K562 (cell line): ENCODE measurements at regions not wholly inside any gene's neighbourhood (a gene's known extent, or its start where the extent isn't known, plus 50 kb on each side); places are given as distances from the start of the nearest gene placed in this dataset.

Experiments used
- ATAC-seq: fragments of 200-7000 bp; cut with Tn5 transposase; 3 replicates; pipeline ENCODE4 v1.9.1; 2020; ENCODE audit warnings: moderate library complexity
- BruUV-seq: library from RNA; stranded (reverse); fragments of 400-500 nt; replicated peaks from 2 replicates; lab custom pipeline; 2021; lab: Mats Ljungman, UMichigan
- CTCF ChIA-PET: fragments of 300-600 bp; formaldehyde crosslinking; extraction: SDS; loops from one replicate; lab custom pipeline; 2021; ENCODE audit warnings: low intra/inter-chr PET ratio; lab: Yijun Ruan, JAX
- POLR2A ChIA-PET: fragments of 300-600, 350-650 bp; sonication (Branson Sonifier 250); formaldehyde crosslinking; extraction: SDS; loops from one replicate; lab custom pipeline; 2021; ENCODE audit warnings: antibody characterized with exemption, inconsistent platforms; lab: Yijun Ruan, JAX
- DNase-seq, 4 experiments: peaks; one replicate each; pipeline versions ENCODE4 v3.0.0 to v3.0.0-alpha.2; 2011 to 2018; ENCODE audit warnings: low spot score in 3 of 4, mixed read lengths in 3 of 4; ENCODE audit errors: extremely low read depth in 1 of 4
- FAIRE-seq: peaks from 2 replicates; lab custom pipeline; 2011; peaks lifted over from hg19 to GRCh38; lab: Jason Lieb, UNC
- H2AFZ ChIP-seq: 2 replicates; pipeline ENCODE4 v1.6.0; 2011; ENCODE audit warnings: low read depth, low read length, control low read depth, inconsistent platforms
- H3K27ac ChIP-seq: fragments of 200-600 bp; 3 replicates; pipeline ENCODE4 v1.8.0; 2011; ENCODE audit warnings: low read depth, mild to moderate bottlenecking, control low read depth, inconsistent platforms, low read length, moderate library complexity, mixed read lengths; ENCODE audit errors: extremely low read depth
- H3K27me3 ChIP-seq, 2 experiments: fragments of 300-600 bp in 1 of 2; 2 replicates in 1 of 2; 3 replicates in 1 of 2; pipeline versions ENCODE4 v1.6.0 to v1.8.0; 2011; ENCODE audit warnings: inconsistent platforms in 2 of 2, low read length in 2 of 2, mild to moderate bottlenecking in 1 of 2, mixed read lengths in 1 of 2, moderate library complexity in 1 of 2; ENCODE audit not compliant: control insufficient read depth in 2 of 2, insufficient read depth in 2 of 2
- H3K36me3 ChIP-seq: fragments of 300-600 bp; 3 replicates; pipeline ENCODE4 v1.8.0; 2011; ENCODE audit warnings: mild to moderate bottlenecking, low read length, inconsistent platforms; ENCODE audit not compliant: control insufficient read depth, insufficient read depth
- H3K4me1 ChIP-seq, 2 experiments: fragments of 200-600 bp in 1 of 2; replicated peaks in 1 of 2; 2 replicates in 1 of 2; 3 replicates in 1 of 2; pipeline versions ENCODE4 v1.5.1 to v1.8.0; 2011; ENCODE audit warnings: inconsistent platforms in 2 of 2, low read length in 2 of 2, mild to moderate bottlenecking in 1 of 2, mixed read lengths in 1 of 2, moderate library complexity in 1 of 2; ENCODE audit not compliant: control insufficient read depth in 2 of 2, insufficient read depth in 2 of 2
- H3K4me2 ChIP-seq: 2 replicates; pipeline ENCODE4 v1.6.1; 2011; ENCODE audit warnings: low read length, control low read depth, inconsistent platforms, mixed read lengths; ENCODE audit not compliant: insufficient read depth
- H3K4me3 ChIP-seq: fragments of 200-600 bp; sonication (generic), shearing (Covaris generic); 2 replicates; pipeline ENCODE4 v1.5.1; 2016; ENCODE audit warnings: control low read depth, inconsistent platforms
- H3K79me2 ChIP-seq: fragments of 200-600 bp; 3 replicates; pipeline ENCODE4 v1.8.0; 2011; ENCODE audit warnings: low read length, inconsistent platforms; ENCODE audit not compliant: control insufficient read depth, insufficient read depth
- H3K9ac ChIP-seq, 2 experiments: 2 replicates each; pipeline versions ENCODE4 v1.6.0 to v1.6.1; 2011; ENCODE audit warnings: low read depth in 2 of 2, low read length in 2 of 2, control low read depth in 1 of 2, inconsistent platforms in 1 of 2, mild to moderate bottlenecking in 1 of 2, mixed read lengths in 1 of 2; ENCODE audit not compliant: insufficient read depth in 1 of 2
- H3K9me1 ChIP-seq: one replicate; pipeline ENCODE4 v1.6.0; 2011; ENCODE audit warnings: inconsistent platforms, mild to moderate bottlenecking, low read length, moderate library complexity; ENCODE audit not compliant: control insufficient read depth, insufficient read depth
- H3K9me3 ChIP-seq: replicated peaks from 2 replicates; pipeline ENCODE4 v1.5.1; 2011; ENCODE audit warnings: low read depth, low read length, inconsistent platforms; ENCODE audit not compliant: control insufficient read depth, insufficient read depth
- H4K20me1 ChIP-seq: replicated peaks from 2 replicates; pipeline ENCODE4 v1.6.1; 2011; ENCODE audit warnings: low read length, inconsistent platforms, mixed read lengths; ENCODE audit not compliant: control insufficient read depth, insufficient read depth
- ASH1L ChIP-seq: fragments of 450-650 bp; IDR thresholded peaks from 2 replicates; pipeline ENCODE4 v1.6.1; 2018; ENCODE audit warnings: borderline replicate concordance, mild to moderate bottlenecking, low read depth; ENCODE audit not compliant: partially characterized antibody
- CEBPB ChIP-seq: fragments of 450-650 bp; IDR thresholded peaks from 2 replicates; pipeline ENCODE4 v1.6.1; 2016; ENCODE audit warnings: missing genetic modification characterization, missing compliant biosample characterization
- CEBPG ChIP-seq, 3 experiments: fragments of 200-800 bp in 1 of 3; sonication (Bioruptor generic) in 1 of 3; sonication (generic) in 1 of 3; formaldehyde crosslinking in 1 of 3; IDR thresholded peaks in 2 of 3; conservative IDR thresholded peaks in 1 of 3; 2 replicates each; pipeline versions ENCODE4 v1.6.1 to v1.8.0; 2016 to 2022; ENCODE audit warnings: missing compliant biosample characterization in 2 of 3, missing genetic modification characterization in 2 of 3, mild to moderate bottlenecking in 1 of 3, missing genetic modification reagents in 1 of 3
- FOXJ3 ChIP-seq: sonication (generic); formaldehyde crosslinking; IDR thresholded peaks from 2 replicates; pipeline ENCODE4 v1.4.0; 2020; ENCODE audit warnings: mild to moderate bottlenecking, missing genetic modification reagents
- MYBL2 ChIP-seq, 2 experiments: fragments of 450-650 bp in 1 of 2; sonication (generic) in 1 of 2; formaldehyde crosslinking in 1 of 2; IDR thresholded peaks; 2 replicates each; pipeline versions ENCODE4 v1.6.1 to v1.8.1; 2017 to 2022; ENCODE audit warnings: borderline replicate concordance in 1 of 2, inconsistent platforms in 1 of 2, low read depth in 1 of 2, mild to moderate bottlenecking in 1 of 2, missing genetic modification reagents in 1 of 2, moderate library complexity in 1 of 2
- ZNF717 ChIP-seq: fragments of 250-450 bp; sonication (Bioruptor Pico); IDR thresholded peaks from 2 replicates; pipeline ENCODE4 v1.5.0; 2021
- ZNF785 ChIP-seq: fragments of 250-450 bp; sonication (Bioruptor Pico); IDR thresholded peaks from 2 replicates; pipeline ENCODE4 v1.4.0; 2020; ENCODE audit warnings: mild to moderate bottlenecking
- WGBS: fragments of 100-300 bp; shearing (Covaris generic); methylation state at CpG from one replicate; pipeline ENCODE4 v1.1.6; 2016; ENCODE audit warnings: low coverage, mixed read lengths; ENCODE audit not compliant: insufficient coverage; ENCODE audit errors: missing lambda C conversion rate; 5-methylcytosine and 5-hydroxymethylcytosine counted together
- in situ Hi-C: fragments of 300-500 bp; cut with MboI; formaldehyde crosslinking; loops from 4 replicates; pipeline ENCODE4 v1.15.0; 2018; ENCODE audit warnings: inconsistent platforms, mixed read lengths
- intact Hi-C: fragments of 100-400 bp; cut with micrococcal nuclease; formaldehyde crosslinking; loops from 2 replicates; pipeline ENCODE4 v1.14.2; 2022
- TF ChIP-seq, protein P1 (sequence below): sonication (generic); formaldehyde crosslinking; IDR thresholded peaks from 2 replicates; pipeline ENCODE4 v1.9.0; 2022; ENCODE audit warnings: mild to moderate bottlenecking, missing genetic modification reagents
- TF ChIP-seq, protein P2 (sequence below): fragments of 450-650 bp; IDR thresholded peaks from 2 replicates; pipeline ENCODE4 v1.6.1; 2018; ENCODE audit not compliant: partially characterized antibody

DNA sequence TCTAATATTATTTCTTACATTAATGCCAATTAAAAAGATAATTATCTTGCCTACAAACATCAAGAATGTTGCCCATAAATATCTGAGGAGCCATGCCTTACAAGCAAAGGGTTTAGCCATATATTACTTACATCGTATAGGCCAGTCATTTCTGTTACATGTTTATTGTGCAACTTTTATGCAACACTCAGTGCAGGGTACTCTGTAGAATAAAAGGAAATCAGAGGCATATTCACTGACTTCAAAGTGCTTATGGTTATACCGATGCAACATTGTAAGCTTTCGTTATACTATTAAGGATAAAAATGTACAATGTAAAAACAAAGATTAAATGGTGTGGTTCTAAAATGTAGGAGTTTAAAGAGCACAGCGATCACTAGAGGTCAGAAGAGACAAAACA, 315.9 kb downstream of the PCDH10 start:
- WGBS, result 6% methylated on average over 4 of the region's 4 CpGs
- H3K27me3 ChIP-seq, result no peaks in the 10 kb centered on the region
- no peak overlapping the region for H3K4me3 ChIP-seq
- in situ Hi-C loops, result no loop called here
- no peaks in the 10 kb centered on the region for H3K79me2 ChIP-seq
- ChIA-PET CTCF (no interaction called here), POLR2A (no interaction called here)
- ATAC-seq (no peak), DNase-seq (no peak), FAIRE-seq (no peak)
- no peak overlapping the region for H3K4me2 ChIP-seq
- TF ChIP-seq CEBPB (tag) (peak; percentile 24; the same call in 1 of the 2 replicates), ZNF785 (CRISPR knock-in tag) (no peak), MYBL2 (IDR thresholded peaks at IDR 0.05; ENCODE audit: low read depth) (no peak), MYBL2 (CRISPR knock-in tag; IDR thresholded peaks at IDR 0.05; ENCODE audit: borderline replicate concordance) (no peak), CEBPG (CRISPR knock-in tag; IDR thresholded peaks at IDR 0.05) (no peak), CEBPG (tag; conservative IDR thresholded peaks at IDR 0.05 in 1 of 2, IDR thresholded peaks at IDR 0.05 in 1 of 2) (peak in 1 of 2 experiments; percentile 55; a peak in 1 of 4 replicates), ASH1L (no peak), ZNF717 (CRISPR knock-in tag) (no peak), FOXJ3 (CRISPR knock-in tag) (no peak)
- TF ChIP-seq, protein P1, sequence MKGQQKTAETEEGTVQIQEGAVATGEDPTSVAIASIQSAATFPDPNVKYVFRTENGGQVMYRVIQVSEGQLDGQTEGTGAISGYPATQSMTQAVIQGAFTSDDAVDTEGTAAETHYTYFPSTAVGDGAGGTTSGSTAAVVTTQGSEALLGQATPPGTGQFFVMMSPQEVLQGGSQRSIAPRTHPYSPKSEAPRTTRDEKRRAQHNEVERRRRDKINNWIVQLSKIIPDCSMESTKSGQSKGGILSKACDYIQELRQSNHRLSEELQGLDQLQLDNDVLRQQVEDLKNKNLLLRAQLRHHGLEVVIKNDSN (CRISPR knock-in tag), result no peak
- TF ChIP-seq, protein P2, sequence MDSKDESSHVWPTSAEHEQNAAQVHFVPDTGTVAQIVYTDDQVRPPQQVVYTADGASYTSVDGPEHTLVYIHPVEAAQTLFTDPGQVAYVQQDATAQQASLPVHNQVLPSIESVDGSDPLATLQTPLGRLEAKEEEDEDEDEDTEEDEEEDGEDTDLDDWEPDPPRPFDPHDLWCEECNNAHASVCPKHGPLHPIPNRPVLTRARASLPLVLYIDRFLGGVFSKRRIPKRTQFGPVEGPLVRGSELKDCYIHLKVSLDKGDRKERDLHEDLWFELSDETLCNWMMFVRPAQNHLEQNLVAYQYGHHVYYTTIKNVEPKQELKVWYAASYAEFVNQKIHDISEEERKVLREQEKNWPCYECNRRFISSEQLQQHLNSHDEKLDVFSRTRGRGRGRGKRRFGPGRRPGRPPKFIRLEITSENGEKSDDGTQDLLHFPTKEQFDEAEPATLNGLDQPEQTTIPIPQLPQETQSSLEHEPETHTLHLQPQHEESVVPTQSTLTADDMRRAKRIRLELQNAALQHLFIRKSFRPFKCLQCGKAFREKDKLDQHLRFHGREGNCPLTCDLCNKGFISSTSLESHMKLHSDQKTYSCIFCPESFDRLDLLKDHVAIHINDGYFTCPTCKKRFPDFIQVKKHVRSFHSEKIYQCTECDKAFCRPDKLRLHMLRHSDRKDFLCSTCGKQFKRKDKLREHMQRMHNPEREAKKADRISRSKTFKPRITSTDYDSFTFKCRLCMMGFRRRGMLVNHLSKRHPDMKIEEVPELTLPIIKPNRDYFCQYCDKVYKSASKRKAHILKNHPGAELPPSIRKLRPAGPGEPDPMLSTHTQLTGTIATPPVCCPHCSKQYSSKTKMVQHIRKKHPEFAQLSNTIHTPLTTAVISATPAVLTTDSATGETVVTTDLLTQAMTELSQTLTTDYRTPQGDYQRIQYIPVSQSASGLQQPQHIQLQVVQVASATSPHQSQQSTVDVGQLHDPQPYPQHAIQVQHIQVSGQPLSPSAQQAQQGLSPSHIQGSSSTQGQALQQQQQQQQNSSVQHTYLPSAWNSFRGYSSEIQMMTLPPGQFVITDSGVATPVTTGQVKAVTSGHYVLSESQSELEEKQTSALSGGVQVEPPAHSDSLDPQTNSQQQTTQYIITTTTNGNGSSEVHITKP, result no peak
- H3K9me3 ChIP-seq, result no peaks in the 10 kb centered on the region
- intact Hi-C loops, result no loop called here
- no TSS peak for BruUV-seq
- no peaks in the 10 kb centered on the region for H3K4me1 ChIP-seq
- H3K9ac ChIP-seq, result no peak overlapping the region
- H3K36me3 ChIP-seq, result no peaks in the 10 kb centered on the region
- H4K20me1 ChIP-seq, result no peaks in the 10 kb centered on the region
- no peak overlapping the region for H2AFZ ChIP-seq
- no peaks in the 10 kb centered on the region for H3K9me1 ChIP-seq
- H3K27ac ChIP-seq, result no peak overlapping the region
